Fibroblast of mammary gland (primary cell): ENCODE measurements at regions not wholly inside any gene's neighbourhood (a gene's known extent, or its start where the extent isn't known, plus 50 kb on each side); places are given as distances from the start of the nearest gene placed in this dataset.
A peak's percentile ranks its signal among the peaks of the same experiment; 100 is the strongest.
"Not testable (repeated sequence)": the region's sequence is repeated elsewhere in the genome, so short reads cannot be mapped to it uniquely, and the experiment has no call there.

Experiments used
- DNase-seq: peaks from one replicate; pipeline ENCODE4 v3.0.0-alpha.2; 2010; ENCODE audit warnings: low read depth
- H3K4me3 ChIP-seq: 2 replicates; pipeline ENCODE4 v1.5.1; 2011; ENCODE audit warnings: low read depth, mild to moderate bottlenecking, low read length, moderate library complexity; ENCODE audit not compliant: control insufficient read depth
- TF ChIP-seq, protein P1 (sequence below): conservative IDR thresholded peaks from 2 replicates; pipeline ENCODE4 v1.5.1; 2011; ENCODE audit warnings: low read depth, low read length, inconsistent platforms; ENCODE audit not compliant: control insufficient read depth, insufficient read depth

DNA sequence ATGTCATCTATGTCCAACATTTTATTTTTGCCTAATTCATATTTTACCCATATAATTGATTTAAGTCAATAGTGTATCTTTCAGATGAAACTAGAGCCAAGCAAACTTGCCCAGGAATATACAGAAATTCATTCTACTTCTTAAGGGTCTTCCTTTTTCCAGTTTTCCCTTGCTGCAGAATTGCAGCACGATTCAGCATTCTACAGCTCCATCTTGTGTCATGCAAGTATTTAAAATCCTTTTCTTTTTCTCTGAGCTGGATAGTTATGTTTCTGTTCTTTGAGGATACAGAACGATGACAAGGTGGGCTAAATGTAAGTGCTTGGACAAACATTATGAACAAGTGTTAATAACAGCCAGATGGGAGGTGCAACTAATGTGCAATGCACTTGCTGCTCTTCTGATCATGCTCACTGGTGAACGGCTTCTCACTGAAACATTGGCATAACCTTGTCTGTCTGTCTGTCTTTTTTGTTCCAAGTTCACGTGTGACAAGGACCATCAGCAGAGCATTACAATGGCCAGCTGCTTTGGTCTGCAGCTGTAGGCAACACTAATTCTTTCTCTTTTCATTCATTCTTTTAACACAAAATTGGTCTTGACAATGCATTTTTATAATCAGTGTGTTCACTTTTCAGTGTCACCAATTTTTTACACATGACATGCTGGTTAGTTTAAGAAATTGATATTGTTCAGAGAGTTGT, 1821.7 kb downstream of the ARAP2 start:
- peak; percentile 46 for DNase-seq
- no peak overlapping the region for H3K4me3 ChIP-seq
- TF ChIP-seq, protein P1, sequence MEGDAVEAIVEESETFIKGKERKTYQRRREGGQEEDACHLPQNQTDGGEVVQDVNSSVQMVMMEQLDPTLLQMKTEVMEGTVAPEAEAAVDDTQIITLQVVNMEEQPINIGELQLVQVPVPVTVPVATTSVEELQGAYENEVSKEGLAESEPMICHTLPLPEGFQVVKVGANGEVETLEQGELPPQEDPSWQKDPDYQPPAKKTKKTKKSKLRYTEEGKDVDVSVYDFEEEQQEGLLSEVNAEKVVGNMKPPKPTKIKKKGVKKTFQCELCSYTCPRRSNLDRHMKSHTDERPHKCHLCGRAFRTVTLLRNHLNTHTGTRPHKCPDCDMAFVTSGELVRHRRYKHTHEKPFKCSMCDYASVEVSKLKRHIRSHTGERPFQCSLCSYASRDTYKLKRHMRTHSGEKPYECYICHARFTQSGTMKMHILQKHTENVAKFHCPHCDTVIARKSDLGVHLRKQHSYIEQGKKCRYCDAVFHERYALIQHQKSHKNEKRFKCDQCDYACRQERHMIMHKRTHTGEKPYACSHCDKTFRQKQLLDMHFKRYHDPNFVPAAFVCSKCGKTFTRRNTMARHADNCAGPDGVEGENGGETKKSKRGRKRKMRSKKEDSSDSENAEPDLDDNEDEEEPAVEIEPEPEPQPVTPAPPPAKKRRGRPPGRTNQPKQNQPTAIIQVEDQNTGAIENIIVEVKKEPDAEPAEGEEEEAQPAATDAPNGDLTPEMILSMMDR, result peak; percentile 24

DNA sequence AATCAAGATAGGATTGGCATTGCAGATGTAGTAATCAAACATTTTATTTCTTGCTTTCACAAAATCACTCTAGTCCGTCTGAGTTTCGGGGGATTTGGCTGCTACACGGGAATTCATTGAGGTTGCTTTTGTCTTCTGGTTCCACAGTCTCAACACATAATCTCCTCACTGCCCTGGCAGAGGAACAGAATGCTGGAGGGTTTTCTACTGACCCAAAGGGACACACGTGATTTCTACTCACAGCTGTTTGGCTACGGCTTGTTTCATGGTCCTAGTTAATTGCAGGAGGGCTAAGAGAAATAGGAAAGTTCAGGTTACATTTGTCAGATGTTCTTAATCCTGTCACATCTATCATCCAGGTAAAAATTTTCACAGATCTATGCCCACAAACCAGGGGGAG, 1811.6 kb downstream of the ARAP2 start:
- no peak overlapping the region for H3K4me3 ChIP-seq
- TF ChIP-seq, protein P1, result no peak
- DNase-seq, result no peak

DNA sequence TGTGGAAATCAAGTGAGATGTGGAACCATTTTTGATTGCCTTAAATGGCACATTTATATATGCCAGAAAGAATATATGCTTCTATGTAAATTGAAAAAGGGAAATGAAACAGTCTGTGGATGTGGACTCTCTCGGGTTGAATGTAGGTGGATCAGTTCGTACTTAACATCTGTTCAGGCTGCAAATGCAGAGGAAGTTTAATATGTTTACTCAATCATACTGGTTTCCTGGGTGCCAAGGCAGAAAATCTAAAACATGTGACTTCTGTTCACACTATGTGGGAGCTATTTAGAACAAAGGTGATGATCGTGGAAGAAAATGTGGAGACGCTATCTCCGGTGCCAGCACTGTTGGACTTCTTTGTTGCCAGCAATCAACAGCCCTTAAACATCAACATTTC, 1809.9 kb downstream of the ARAP2 start:
- not testable (repeated sequence) for H3K4me3 ChIP-seq, DNase-seq

DNA sequence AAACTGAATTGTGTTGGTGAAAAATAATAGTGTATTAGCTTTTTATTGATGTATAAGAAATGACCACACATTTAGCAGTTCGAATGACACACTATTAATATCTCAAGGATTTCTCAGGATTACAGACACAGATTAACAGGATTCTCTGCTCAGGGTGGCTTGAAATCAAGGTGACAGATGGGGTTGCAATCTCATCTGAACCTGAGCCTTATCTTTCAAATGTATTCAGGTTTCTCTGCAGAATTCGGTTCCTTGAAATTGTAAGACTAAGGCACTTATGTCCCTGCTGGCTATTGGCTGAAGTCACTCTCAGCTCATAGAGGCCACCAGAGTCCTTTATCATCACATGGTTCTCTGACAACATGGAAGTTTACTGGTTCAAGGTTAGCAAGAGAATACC, 1780.1 kb downstream of the ARAP2 start:
- TF ChIP-seq, protein P1, result no peak
- no peak for DNase-seq
- no peak overlapping the region for H3K4me3 ChIP-seq

DNA sequence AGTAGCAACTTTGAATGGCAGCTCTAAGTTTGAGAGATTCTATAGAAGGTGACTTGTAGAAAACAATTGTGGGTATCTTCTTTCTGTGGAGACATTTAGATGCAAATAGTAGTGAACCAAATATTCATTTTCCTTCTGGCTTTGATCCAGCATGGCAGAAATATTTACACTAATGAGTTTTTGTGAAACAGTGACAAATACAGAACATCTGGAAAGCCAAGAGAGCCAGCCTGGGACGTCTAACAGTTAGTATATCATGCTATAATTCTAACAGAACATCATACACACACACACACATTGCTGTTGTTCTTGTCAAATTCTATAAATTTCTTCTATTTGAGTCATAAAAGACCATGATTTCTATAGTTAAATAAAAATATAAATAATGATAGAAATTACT, 1777.9 kb downstream of the ARAP2 start:
- no peak for DNase-seq
- no peak overlapping the region for H3K4me3 ChIP-seq
- TF ChIP-seq, protein P1, result no peak

DNA sequence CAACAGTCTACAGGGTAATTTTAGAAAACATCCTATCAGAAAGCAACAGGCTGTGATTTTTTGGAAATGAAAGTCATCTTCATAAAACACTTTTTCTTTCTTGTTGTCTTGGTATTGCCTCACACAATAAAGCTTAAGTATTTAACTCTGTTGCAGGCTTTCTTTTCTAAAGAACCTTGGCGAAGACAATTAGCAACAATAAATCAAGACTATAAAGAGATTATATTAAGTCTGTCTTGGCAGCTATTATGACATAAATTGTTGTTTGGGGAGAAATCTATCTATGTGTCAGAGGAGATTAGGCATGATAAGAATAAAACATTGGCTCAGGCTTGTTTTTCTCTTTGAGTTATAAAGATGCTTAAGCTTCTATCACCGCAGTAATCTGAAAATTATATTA, 1774.8 kb downstream of the ARAP2 start:
- H3K4me3 ChIP-seq, result no peak overlapping the region

DNA sequence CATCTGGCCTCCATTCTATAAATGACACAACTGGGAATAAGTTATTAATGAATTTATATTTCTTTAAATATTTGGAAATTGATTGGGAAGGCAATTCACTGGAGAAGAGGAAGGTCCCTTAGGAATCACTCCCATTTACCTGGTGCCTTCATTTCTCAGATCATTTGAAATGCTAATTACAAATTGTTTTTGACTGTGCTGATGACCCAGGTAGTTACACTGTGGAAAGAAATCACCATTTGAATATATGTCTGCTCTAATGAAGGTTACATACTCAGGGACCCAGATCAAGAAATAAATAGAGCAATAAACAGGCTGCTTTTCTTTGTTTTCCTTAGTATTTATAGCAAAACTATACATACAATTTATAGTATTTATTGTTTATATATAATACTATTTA, 1759.1 kb downstream of the ARAP2 start:
- no peak overlapping the region for H3K4me3 ChIP-seq
- no peak for DNase-seq
- TF ChIP-seq, protein P1, result no peak

More for the DNA sequence above, 1774.8 kb downstream of the ARAP2 start:
- DNase-seq, result no peak
- TF ChIP-seq, protein P1, result no peak
